ENCODE measurements at regions not wholly inside any gene's neighbourhood (a gene's known extent, or its start where the extent isn't known, plus 50 kb on each side); places are given as distances from the start of the nearest gene placed in this dataset.
"Not testable (repeated sequence)": the region's sequence is repeated elsewhere in the genome, so short reads cannot be mapped to it uniquely, and the experiment has no call there.

DNA sequence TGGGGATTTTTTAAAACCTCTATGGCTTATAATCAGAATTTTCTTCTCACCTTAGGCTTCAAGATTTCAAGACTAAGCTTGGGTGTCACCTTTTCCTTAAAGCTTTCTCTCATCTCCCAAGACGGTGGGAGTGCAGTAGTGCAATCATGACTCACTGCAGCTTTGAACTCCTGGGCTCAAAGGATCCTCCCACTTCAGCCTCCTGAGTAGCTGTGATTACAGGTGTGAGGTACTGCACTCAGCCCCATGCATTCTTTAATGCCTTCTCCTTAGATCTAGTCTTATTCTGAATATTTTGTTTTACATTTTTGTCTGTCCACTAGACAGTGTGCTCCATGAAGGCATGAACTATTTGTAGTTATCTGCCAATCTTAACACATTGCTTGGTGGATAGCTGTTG is 55.7 kb upstream of the FAT3 start:
- no peak for TF ChIP-seq CTCF (conservative IDR thresholded peaks at IDR 0.05; ENCODE audit: low read depth, low read length)
- H3K4me3 ChIP-seq (ENCODE audit: low read depth, low read length): no peak overlapping the region
- DNase-seq (ENCODE audit: low read depth): no peak

- DNase-seq (ENCODE audit: low read depth): no peak
- no peak overlapping the region for H3K4me3 ChIP-seq (ENCODE audit: low read depth, low read length)
- no peak for TF ChIP-seq CTCF (conservative IDR thresholded peaks at IDR 0.05; ENCODE audit: low read depth, low read length)
Observed at GRCh38 chr11:92167571-92167970, 57.0 kb upstream of the FAT3 start.

GRCh38 chr11:92166335-92166734 is 58.3 kb upstream of the FAT3 start:
- no peak for DNase-seq (ENCODE audit: low read depth)
- no peak overlapping the region for H3K4me3 ChIP-seq (ENCODE audit: low read depth, low read length)
- TF ChIP-seq CTCF (conservative IDR thresholded peaks at IDR 0.05; ENCODE audit: low read depth, low read length): no peak

- no peak for TF ChIP-seq CTCF (conservative IDR thresholded peaks at IDR 0.05; ENCODE audit: low read depth, low read length)
- no peak overlapping the region for H3K4me3 ChIP-seq (ENCODE audit: low read depth, low read length)
Observed at GRCh38 chr11:92163879-92164278, 60.7 kb upstream of the FAT3 start.

GRCh38 chr11:92162776-92163175 is 61.8 kb upstream of the FAT3 start:
- no peak for DNase-seq (ENCODE audit: low read depth)
- TF ChIP-seq CTCF (conservative IDR thresholded peaks at IDR 0.05; ENCODE audit: low read depth, low read length): no peak
- no peak overlapping the region for H3K4me3 ChIP-seq (ENCODE audit: low read depth, low read length)

More at GRCh38 chr11:92163879-92164278, 60.7 kb upstream of the FAT3 start:
- DNase-seq (ENCODE audit: low read depth): no peak

- DNase-seq (ENCODE audit: low read depth): no peak
- no peak overlapping the region for H3K4me3 ChIP-seq (ENCODE audit: low read depth, low read length)
- no peak for TF ChIP-seq CTCF (conservative IDR thresholded peaks at IDR 0.05; ENCODE audit: low read depth, low read length)
Observed at GRCh38 chr11:92159931-92160330, 64.7 kb upstream of the FAT3 start.

GRCh38 chr11:92157390-92157789 is 67.2 kb upstream of the FAT3 start:
- H3K4me3 ChIP-seq (ENCODE audit: low read depth, low read length); DNase-seq (ENCODE audit: low read depth): not testable (repeated sequence)

DNA sequence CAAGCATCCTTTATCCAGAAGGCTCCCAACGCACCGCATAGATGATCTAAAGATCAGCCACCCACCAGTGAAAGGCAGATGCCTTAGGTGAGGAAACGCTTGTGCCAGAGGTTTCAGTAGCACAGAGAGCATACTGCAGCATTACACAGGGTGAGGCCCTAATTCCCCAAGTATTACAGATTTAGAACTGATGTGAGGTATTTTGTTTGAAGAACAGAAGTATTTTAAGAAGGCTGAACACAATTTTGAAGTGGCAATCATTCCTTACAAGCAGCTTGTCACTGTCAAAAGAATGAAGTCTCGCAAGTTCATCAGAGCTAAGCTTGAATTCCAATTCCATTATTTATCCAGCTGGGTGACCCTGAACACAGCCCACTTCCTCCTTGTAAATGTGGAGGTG is 70.0 kb upstream of the FAT3 start:
- TF ChIP-seq CTCF (conservative IDR thresholded peaks at IDR 0.05; ENCODE audit: low read depth, low read length): no peak
- DNase-seq (ENCODE audit: low read depth): no peak

More for the DNA sequence above, 70.0 kb upstream of the FAT3 start:
- H3K4me3 ChIP-seq (ENCODE audit: low read depth, low read length): no peak overlapping the region
